CD14-positive monocyte (primary cell): ENCODE measurements at regions not wholly inside any gene's neighbourhood (a gene's known extent, or its start where the extent isn't known, plus 50 kb on each side); places are given as distances from the start of the nearest gene placed in this dataset.

ENCODE experiments used
- DNase-seq, 3 donors: peaks; one replicate each; pipeline ENCODE4 v3.0.0-alpha.2; 2011 to 2022
- H2AFZ ChIP-seq: 2 replicates; pipeline ENCODE4 v1.6.0; 2012; ENCODE audit warnings: mild to moderate bottlenecking, low read depth, low read length, inconsistent platforms; ENCODE audit not compliant: insufficient read depth, poor library complexity, severe bottlenecking
- H3K27ac ChIP-seq, 2 donors: 1 replicate in 1 of 2; 2 replicates in 1 of 2; pipeline ENCODE4 v1.5.1; 2012 to 2013; ENCODE audit warnings: low read length in 2 of 2, control low read depth in 1 of 2, inconsistent platforms in 1 of 2, low read depth in 1 of 2, mild to moderate bottlenecking in 1 of 2
- H3K27me3 ChIP-seq, 2 donors: one replicate each; pipeline versions ENCODE4 v1.6.0 to v1.6.1; 2011 to 2013; ENCODE audit warnings: low read length in 2 of 2; ENCODE audit not compliant: control insufficient read depth in 2 of 2, insufficient read depth in 2 of 2
- H3K36me3 ChIP-seq, 2 donors: replicated peaks in 1 of 2; 1 replicate in 1 of 2; 2 replicates in 1 of 2; pipeline versions ENCODE4 v1.5.1 to v1.6.1; 2012 to 2013; ENCODE audit warnings: low read length in 2 of 2, control low read depth in 1 of 2, inconsistent platforms in 1 of 2, mild to moderate bottlenecking in 1 of 2; ENCODE audit not compliant: insufficient read depth in 2 of 2, control insufficient read depth in 1 of 2
- H3K4me1 ChIP-seq, 2 donors: 1 replicate in 1 of 2; 2 replicates in 1 of 2; pipeline versions ENCODE4 v1.5.1 to v1.6.1; 2012 to 2013; ENCODE audit warnings: low read length in 2 of 2, control low read depth in 1 of 2, inconsistent platforms in 1 of 2, mild to moderate bottlenecking in 1 of 2, moderate library complexity in 1 of 2; ENCODE audit not compliant: insufficient read depth in 2 of 2, control insufficient read depth in 1 of 2
- H3K4me2 ChIP-seq: replicated peaks from 2 replicates; pipeline ENCODE3; 2012; ENCODE audit warnings: low read length, moderate library complexity, mild to moderate bottlenecking; ENCODE audit not compliant: poor library complexity, severe bottlenecking; ENCODE audit errors: extremely low read depth
- H3K4me3 ChIP-seq, 3 experiments: fragments of 200-600 bp in 1 of 3; sonication (generic) in 1 of 3; replicated peaks in 1 of 3; 1 replicate in 2 of 3; 2 replicates in 1 of 3; pipeline ENCODE4 v1.5.1; 2011 to 2013; ENCODE audit warnings: low read length in 3 of 3, mild to moderate bottlenecking in 3 of 3, control low read depth in 2 of 3, low read depth in 2 of 3, inconsistent platforms in 1 of 3, moderate library complexity in 1 of 3
- H3K79me2 ChIP-seq: 2 replicates; pipeline ENCODE4 v1.6.0; 2012; ENCODE audit warnings: mild to moderate bottlenecking, control low read depth, inconsistent platforms, low read length, moderate library complexity; ENCODE audit not compliant: insufficient read depth
- H3K9ac ChIP-seq: 2 replicates; pipeline ENCODE4 v1.6.0; 2017; ENCODE audit warnings: low read length, mild to moderate bottlenecking; ENCODE audit not compliant: insufficient read depth, poor library complexity, severe bottlenecking
- H3K9me3 ChIP-seq, 2 donors: replicated peaks in 1 of 2; 1 replicate in 1 of 2; 2 replicates in 1 of 2; pipeline versions ENCODE4 v1.5.1 to v1.6.1; 2012 to 2013; ENCODE audit warnings: low read length in 2 of 2, control low read depth in 1 of 2; ENCODE audit not compliant: control insufficient read depth in 1 of 2, insufficient read depth in 1 of 2
- H4K20me1 ChIP-seq: 2 replicates; pipeline ENCODE4 v1.6.0; 2012; ENCODE audit warnings: mild to moderate bottlenecking, low read length, control low read depth, moderate library complexity; ENCODE audit not compliant: insufficient read depth
- H3K27ac Mint-ChIP-seq, 7 donors: one replicate each; pipeline ENCODE4 v1.8.0; 2020; ENCODE audit warnings: mild to moderate bottlenecking in 7 of 7, mixed read lengths in 7 of 7, moderate library complexity in 6 of 7, inconsistent platforms in 2 of 7
- H3K27me3 Mint-ChIP-seq, 3 donors: one replicate each; pipeline ENCODE4 v1.8.0; 2021 to 2022; ENCODE audit warnings: low read depth in 3 of 3, mild to moderate bottlenecking in 3 of 3, mixed read lengths in 3 of 3, moderate library complexity in 3 of 3, inconsistent platforms in 1 of 3
- H3K36me3 Mint-ChIP-seq, 2 donors: one replicate each; pipeline ENCODE4 v1.8.0; 2020; ENCODE audit warnings: mixed read lengths in 2 of 2, inconsistent platforms in 1 of 2, mild to moderate bottlenecking in 1 of 2
- H3K4me1 Mint-ChIP-seq: one replicate; pipeline ENCODE4 v1.8.0; 2020; ENCODE audit warnings: mild to moderate bottlenecking, mixed read lengths
- H3K4me3 Mint-ChIP-seq, 2 donors: one replicate each; pipeline ENCODE4 v1.8.0; 2020; ENCODE audit warnings: mild to moderate bottlenecking in 2 of 2, mixed read lengths in 2 of 2, moderate library complexity in 1 of 2
- H3K9me3 Mint-ChIP-seq, 7 donors: one replicate each; pipeline ENCODE4 v1.8.0; 2020 to 2022; ENCODE audit warnings: mixed read lengths in 7 of 7, mild to moderate bottlenecking in 6 of 7, moderate library complexity in 6 of 7, inconsistent platforms in 2 of 7
- WGBS: methylation state at CpG from one replicate; pipeline ENCODE4 v1.1.5; 2013; ENCODE audit warnings: missing lambda C conversion rate; ENCODE audit not compliant: insufficient coverage; 5-methylcytosine and 5-hydroxymethylcytosine counted together
- intact Hi-C, 2 donors: fragments of 100-400 bp; cut with micrococcal nuclease; formaldehyde crosslinking; loops; one replicate each; pipeline versions ENCODE4 v1.15.0 to v1.15.1; 2023
- TF ChIP-seq, protein P1 (sequence below): fragments of 200-600 bp; IDR thresholded peaks from one replicate; pipeline ENCODE4 v1.8.0; 2022; ENCODE audit warnings: antibody characterized with exemption, mild to moderate bottlenecking

DNA sequence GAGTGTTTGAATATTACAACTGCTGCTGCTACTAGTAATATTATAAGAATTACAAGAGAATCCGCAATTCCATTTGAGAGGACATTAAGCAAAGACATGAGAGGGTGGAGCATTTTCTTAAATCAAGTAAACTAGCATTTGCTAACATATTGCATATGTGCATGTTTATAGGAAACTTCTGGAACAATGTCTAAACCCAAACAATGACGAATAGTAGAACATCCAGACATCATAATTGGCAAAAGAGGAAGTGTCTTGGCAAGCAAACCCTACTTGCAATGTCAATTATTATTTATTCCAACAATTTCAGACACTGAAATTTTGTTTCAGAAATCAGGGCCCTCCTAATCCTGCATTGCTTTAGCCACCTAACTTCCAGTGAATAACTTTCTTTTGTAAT lies 1155.3 kb upstream of the GJE1 start:
- no peaks in the 10 kb centered on the region for H3K27me3 ChIP-seq
- H3K4me2 ChIP-seq: no peak overlapping the region
- no peaks in the 10 kb centered on the region for H3K79me2 ChIP-seq
- peaks cover 2 to 17% (median 11%) of the 10 kb centered on the region in 7 donors for H3K9me3 Mint-ChIP-seq
- H3K4me3 Mint-ChIP-seq: no peak overlapping the region
- no peaks in the 10 kb centered on the region for H3K4me1 Mint-ChIP-seq
- H4K20me1 ChIP-seq: no peaks in the 10 kb centered on the region
- peaks cover 0 to 3% (median 0%) of the 10 kb centered on the region in 3 donors for H3K27me3 Mint-ChIP-seq
- no peak overlapping the region for H2AFZ ChIP-seq
- no peak overlapping the region for H3K9ac ChIP-seq
- no peaks in the 10 kb centered on the region for H3K4me1 ChIP-seq
- no peaks in the 10 kb centered on the region for H3K9me3 ChIP-seq
- H3K4me3 ChIP-seq: no peak overlapping the region
- no peaks in the 10 kb centered on the region for H3K36me3 Mint-ChIP-seq
- TF ChIP-seq, protein P1, sequence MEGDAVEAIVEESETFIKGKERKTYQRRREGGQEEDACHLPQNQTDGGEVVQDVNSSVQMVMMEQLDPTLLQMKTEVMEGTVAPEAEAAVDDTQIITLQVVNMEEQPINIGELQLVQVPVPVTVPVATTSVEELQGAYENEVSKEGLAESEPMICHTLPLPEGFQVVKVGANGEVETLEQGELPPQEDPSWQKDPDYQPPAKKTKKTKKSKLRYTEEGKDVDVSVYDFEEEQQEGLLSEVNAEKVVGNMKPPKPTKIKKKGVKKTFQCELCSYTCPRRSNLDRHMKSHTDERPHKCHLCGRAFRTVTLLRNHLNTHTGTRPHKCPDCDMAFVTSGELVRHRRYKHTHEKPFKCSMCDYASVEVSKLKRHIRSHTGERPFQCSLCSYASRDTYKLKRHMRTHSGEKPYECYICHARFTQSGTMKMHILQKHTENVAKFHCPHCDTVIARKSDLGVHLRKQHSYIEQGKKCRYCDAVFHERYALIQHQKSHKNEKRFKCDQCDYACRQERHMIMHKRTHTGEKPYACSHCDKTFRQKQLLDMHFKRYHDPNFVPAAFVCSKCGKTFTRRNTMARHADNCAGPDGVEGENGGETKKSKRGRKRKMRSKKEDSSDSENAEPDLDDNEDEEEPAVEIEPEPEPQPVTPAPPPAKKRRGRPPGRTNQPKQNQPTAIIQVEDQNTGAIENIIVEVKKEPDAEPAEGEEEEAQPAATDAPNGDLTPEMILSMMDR: no peak
- intact Hi-C loops: no loop called here
- H3K27ac ChIP-seq: no peak overlapping the region
- 0% methylated on average over 1 of the region's 2 CpGs for WGBS
- H3K36me3 ChIP-seq: no peaks in the 10 kb centered on the region
- no peak for DNase-seq
- H3K27ac Mint-ChIP-seq: no peak overlapping the region

DNA sequence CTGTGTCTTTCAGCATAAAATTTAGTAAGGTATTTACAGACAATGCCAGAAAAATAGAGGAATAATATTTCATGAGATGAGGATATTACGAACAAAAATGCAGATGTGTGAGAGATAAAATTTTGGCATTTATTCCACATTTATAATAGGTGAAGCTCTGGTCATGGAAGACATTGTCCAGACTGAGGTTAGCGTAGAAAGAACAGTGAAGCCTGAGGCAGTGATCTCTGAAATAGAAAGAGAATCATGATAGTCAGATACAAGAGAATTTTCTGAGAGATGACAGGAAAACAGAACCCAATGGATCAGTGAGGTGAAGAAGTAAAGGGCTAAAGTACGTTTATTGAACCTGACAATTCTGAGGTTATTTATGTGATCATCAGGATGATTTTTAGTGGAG lies 1155.9 kb upstream of the GJE1 start:
- Mint-ChIP-seq H3K36me3 (no peaks in the 10 kb centered on the region), H3K27me3 (peaks cover 0 to 3% (median 0%) of the 10 kb centered on the region in 3 donors), H3K27ac (no peak overlapping the region), H3K4me1 (no peaks in the 10 kb centered on the region), H3K4me3 (no peak overlapping the region), H3K9me3 (peaks cover 2 to 19% (median 11%) of the 10 kb centered on the region in 7 donors)
- WGBS: 79% methylated on average over 2 of the region's 3 CpGs
- Histone ChIP-seq H3K36me3 (no peaks in the 10 kb centered on the region), H3K4me1 (no peaks in the 10 kb centered on the region), H3K9ac (no peak overlapping the region), H4K20me1 (no peaks in the 10 kb centered on the region), H3K4me2 (no peak overlapping the region), H3K79me2 (no peaks in the 10 kb centered on the region), H2AFZ (no peak overlapping the region), H3K4me3 (no peak overlapping the region), H3K27ac (no peak overlapping the region), H3K9me3 (no peaks in the 10 kb centered on the region), H3K27me3 (no peaks in the 10 kb centered on the region)
- no peak for DNase-seq
- intact Hi-C loops: no loop called here
- TF ChIP-seq, protein P1: no peak
